ENCODE measurements at regions not wholly inside any gene's neighbourhood (a gene's known extent, or its start where the extent isn't known, plus 50 kb on each side); places are given as distances from the start of the nearest gene placed in this dataset.

DNA sequence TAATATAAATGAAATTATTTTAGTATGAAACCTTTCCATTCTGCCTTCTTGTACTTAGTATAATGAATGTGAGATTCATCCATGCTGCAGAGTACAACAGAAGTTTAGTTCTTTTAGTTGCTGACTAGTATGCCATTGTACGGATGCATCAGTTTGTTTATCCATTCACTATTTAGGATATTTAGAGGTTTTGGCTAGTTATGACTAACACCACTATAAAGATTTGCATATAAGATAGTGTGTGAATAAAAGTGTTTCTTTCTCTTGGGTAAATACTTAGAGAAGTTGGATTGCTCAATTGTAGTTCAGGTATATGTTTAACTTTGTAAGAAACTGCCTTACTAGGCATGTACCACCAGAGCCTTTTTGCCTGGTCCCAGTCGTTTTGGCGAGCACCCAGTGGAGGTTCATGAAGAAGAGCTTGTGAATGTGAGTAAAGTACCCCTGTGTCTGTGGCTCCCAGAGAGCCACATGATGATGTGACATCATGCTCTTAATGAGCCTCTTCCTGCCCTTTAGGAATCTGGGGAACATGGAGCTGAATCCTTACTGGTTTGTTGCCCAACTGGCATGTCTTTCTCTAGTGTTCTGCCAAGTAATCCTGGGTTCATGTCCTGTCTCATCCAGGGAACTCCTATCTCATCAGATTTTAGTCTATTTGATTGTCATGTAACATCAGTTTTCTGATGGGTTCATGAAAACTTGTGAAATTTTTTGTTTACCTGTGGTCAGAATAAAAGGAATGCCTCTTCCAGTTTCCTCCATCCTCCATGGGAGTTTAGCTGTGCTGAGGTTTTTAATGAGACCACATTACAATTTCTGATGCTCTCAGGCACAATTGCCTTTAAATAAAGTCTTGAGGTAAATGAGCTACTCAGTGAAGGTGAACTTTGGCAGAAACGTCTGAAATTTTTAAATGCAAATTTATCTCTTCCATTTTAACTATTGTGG lies 234.8 kb downstream of the CASP12 start:
- no peak overlapping the region; the same call in 1 of the 2 replicates for H2AK5ac ChIP-seq (ENCODE audit: low read depth, low read length)
- no peak overlapping the region for H4K91ac ChIP-seq (ENCODE audit: insufficient read depth, low read depth, low read length)
- peak overlapping the region; percentile 27 for H3K14ac ChIP-seq (replicated peaks; ENCODE audit: low read depth, low read length)
- no peak overlapping the region for H3K27ac ChIP-seq (ENCODE audit: insufficient read depth, low read length)
- H3K56ac ChIP-seq (ENCODE audit: extremely low read depth, insufficient read depth, low read length): no peak overlapping the region
- no peaks in the 10 kb centered on the region for H3K79me1 ChIP-seq (ENCODE audit: low read depth in 1 of 2, low read length in 2 of 2)
- no peak overlapping the region for H4K5ac ChIP-seq (ENCODE audit: low read depth, low read length)
- H3K4me3 ChIP-seq (ENCODE audit: insufficient read depth, low read depth, low read length): no peak overlapping the region
- no peak for TF ChIP-seq FOS (IDR thresholded peaks at IDR 0.05; ENCODE audit: low read depth, low read length)
- no peak for TF ChIP-seq NFE2L2 (IDR thresholded peaks at IDR 0.05; ENCODE audit: low read depth, low read length)
- TF ChIP-seq MAFK (IDR thresholded peaks at IDR 0.05; ENCODE audit: low read depth, low read length): no peak
- TF ChIP-seq POLR2A (IDR thresholded peaks at IDR 0.05; ENCODE audit: low read depth, low read length): no peak
- TF ChIP-seq ELK1 (IDR thresholded peaks at IDR 0.05; ENCODE audit: borderline replicate concordance, low read depth, low read length): no peak
- TF ChIP-seq CEBPB (IDR thresholded peaks at IDR 0.05; ENCODE audit: low read depth, low read length): no peak
- no peak for TF ChIP-seq RAD21 (IDR thresholded peaks at IDR 0.05; ENCODE audit: low read length)
- no peak overlapping the region for H3K9ac ChIP-seq (ENCODE audit: low read depth, low read length)
- H3K23ac ChIP-seq (ENCODE audit: low read depth, low read length): no peak overlapping the region
- dilution Hi-C loops (cut with HindIII; ENCODE audit: low sequenced_read_pairs, unreplicated experiment) (no loop called here), in situ Hi-C loops (cut with MboI; ENCODE audit: low sequenced_read_pairs) (no loop called here), intact Hi-C loops (cut with micrococcal nuclease) (no loop called here)
- 0 out of 2 replicates have a peak overlapping the region, but pooled peaks have one; percentile 43 for H3K18ac ChIP-seq (ENCODE audit: low read depth, low read length)
- no peaks in the 10 kb centered on the region for H3K4me1 ChIP-seq (ENCODE audit: control insufficient read depth, insufficient read depth, low read length)
- H3K4me2 ChIP-seq (ENCODE audit: low read depth, low read length): no peak overlapping the region
- no peaks in the 10 kb centered on the region for H4K20me1 ChIP-seq (ENCODE audit: insufficient read depth, low read length)
- H3K36me3 ChIP-seq (ENCODE audit: control insufficient read depth, insufficient read depth, low read length): no peaks in the 10 kb centered on the region
- peak overlapping the region in 1 of 2 experiments; percentile 4; a peak in 1 of 4 replicates for H4K8ac ChIP-seq (ENCODE audit: low read depth in 2 of 2, low read length in 2 of 2)
- no peaks in the 10 kb centered on the region for H3K9me3 ChIP-seq (ENCODE audit: control insufficient read depth, insufficient read depth, low read length)
- peak; percentile 12 for DNase-seq
- H3K4ac ChIP-seq (ENCODE audit: low read depth, low read length): peak overlapping the region; percentile 14; the same call in 1 of the 2 replicates
- ATAC-seq (ENCODE audit: low read depth): no peak
- H2BK15ac ChIP-seq (ENCODE audit: low read depth, low read length): no peak overlapping the region
- POLR2A ChIA-PET (ENCODE audit: unreplicated experiment): no interaction called here
- no peak overlapping the region for H2AFZ ChIP-seq (replicated peaks; ENCODE audit: low read length, poor library complexity)
- H3K27me3 ChIP-seq (ENCODE audit: control insufficient read depth, insufficient read depth, low read length): no peaks in the 10 kb centered on the region
- CTCF ChIA-PET: interaction anchor here (0.6 kb wide), 1 partner anchor 26 kb away, joined by 3 read pairs; no protein-coding TSS in a partner anchor
- BruUV-seq (replicated peaks): no TSS peak
- H2BK5ac ChIP-seq (ENCODE audit: low read depth, low read length, poor library complexity, severe bottlenecking): no peak overlapping the region
- H3K9me1 ChIP-seq (ENCODE audit: insufficient read depth, low read length): no peaks in the 10 kb centered on the region
- peak overlapping the region; percentile 8; the same call in 1 of the 2 replicates for H2BK20ac ChIP-seq (ENCODE audit: low read depth, low read length)
- no peak overlapping the region for H2BK120ac ChIP-seq (ENCODE audit: low read depth, low read length)
- no CpG with 5 or more reads among the region's 4 CpGs for WGBS, 2 experiments (ENCODE audit: extremely low coverage in 2 of 2, insufficient read length in 1 of 2)
- no peak overlapping the region for H2AK9ac ChIP-seq (replicated peaks; ENCODE audit: low read depth, low read length, poor library complexity)

Measured in IMR-90 (cell line).